OCI-LY1 (cell line): ENCODE measurements at regions not wholly inside any gene's neighbourhood (a gene's known extent, or its start where the extent isn't known, plus 50 kb on each side); places are given as distances from the start of the nearest gene placed in this dataset.

ENCODE experiments used
- CTCF ChIP-seq: fragments of 200-600 bp; sonication (generic), shearing (Covaris generic); IDR thresholded peaks from 2 replicates; pipeline ENCODE4 v1.5.1; 2017; ENCODE audit warnings: mild to moderate bottlenecking, antibody characterized with exemption, low read length, moderate library complexity, mixed read lengths
- EZH2 ChIP-seq: fragments of 200-600 bp; sonication (generic), shearing (Covaris generic); IDR thresholded peaks from 2 replicates; pipeline ENCODE4 v1.8.0; 2017; ENCODE audit warnings: borderline replicate concordance, mixed run types, mild to moderate bottlenecking, antibody characterized with exemption, low read length, moderate library complexity, mixed read lengths

GRCh38 chr15:79522656-79523055, 90.5 kb downstream of the MINAR1 start:
- TF ChIP-seq CTCF (no peak), EZH2 (no peak)
